ENCODE measurements at regions not wholly inside any gene's neighbourhood (a gene's known extent, or its start where the extent isn't known, plus 50 kb on each side); places are given as distances from the start of the nearest gene placed in this dataset.
"Not testable (repeated sequence)": the region's sequence is repeated elsewhere in the genome, so short reads cannot be mapped to it uniquely, and the experiment has no call there.

DNA sequence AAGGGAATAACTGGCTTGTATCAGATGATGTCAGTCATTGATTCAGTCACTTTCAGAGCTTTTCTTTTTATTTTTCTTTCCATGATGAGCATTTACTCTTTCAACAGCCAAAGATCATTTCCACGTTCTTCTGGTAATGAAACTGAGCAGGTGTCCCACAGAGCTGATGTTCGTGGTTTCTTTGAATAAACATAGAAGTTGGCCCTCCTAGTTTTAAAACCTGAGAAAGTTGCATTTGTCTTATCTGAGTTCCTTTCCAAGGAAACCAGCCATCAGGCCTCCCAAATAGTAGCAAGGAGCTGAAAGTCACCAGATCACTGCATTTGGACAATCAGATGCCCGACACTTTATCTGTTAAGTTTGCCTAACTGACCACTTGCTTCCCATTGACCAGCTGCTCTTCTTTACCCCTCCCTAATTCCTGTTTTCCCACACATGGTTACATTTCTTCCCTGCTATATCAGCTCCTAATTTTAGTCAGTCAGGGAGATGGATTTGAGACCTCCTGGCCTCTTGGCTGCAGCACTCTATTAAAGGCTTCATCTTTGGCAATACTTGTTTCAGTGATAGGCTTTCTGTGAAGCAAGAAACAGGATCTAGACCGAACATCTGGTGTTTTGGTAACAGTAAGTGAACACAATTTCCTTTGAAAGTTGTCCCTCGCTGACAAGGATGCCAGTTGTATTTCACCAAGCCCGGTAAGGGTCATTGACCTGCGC is 420.8 kb downstream of the CHSY3 start:
- DNase-seq (ENCODE audit: low read depth) = no peak

DNA sequence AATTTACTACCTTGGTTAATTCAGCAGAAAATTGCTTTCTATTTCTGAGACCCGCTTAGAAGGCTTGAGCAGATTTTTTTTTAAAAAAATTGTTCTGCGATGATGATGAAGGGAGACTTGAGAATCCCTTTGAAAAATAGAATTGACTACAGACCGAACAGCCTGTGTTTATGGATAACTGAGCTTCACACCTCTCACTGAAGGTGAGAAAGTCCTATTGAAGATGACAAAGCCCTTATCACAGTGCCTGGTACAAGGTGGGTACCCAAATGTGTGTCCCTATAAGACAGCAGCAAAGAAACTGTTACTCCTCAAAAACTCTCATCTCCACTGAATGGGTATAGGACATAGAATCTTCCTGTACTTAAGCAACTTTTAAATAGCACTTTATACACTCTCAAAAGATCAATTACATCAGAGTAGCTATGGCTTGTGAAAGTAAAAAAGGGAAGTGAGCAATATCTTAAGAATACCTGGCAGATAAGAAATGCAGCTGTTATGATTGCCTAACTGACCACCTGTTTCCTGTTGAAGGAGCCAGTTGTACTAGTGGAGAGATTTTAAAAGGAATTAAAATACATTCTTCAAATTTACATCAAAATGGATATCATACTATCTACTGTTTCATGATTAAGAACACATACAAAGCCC is 419.7 kb downstream of the CHSY3 start:
- DNase-seq (ENCODE audit: low read depth) = no peak

GRCh38 chr5:130321931-130322330 is 417.7 kb downstream of the CHSY3 start:
- DNase-seq (ENCODE audit: low read depth) = no peak

DNA sequence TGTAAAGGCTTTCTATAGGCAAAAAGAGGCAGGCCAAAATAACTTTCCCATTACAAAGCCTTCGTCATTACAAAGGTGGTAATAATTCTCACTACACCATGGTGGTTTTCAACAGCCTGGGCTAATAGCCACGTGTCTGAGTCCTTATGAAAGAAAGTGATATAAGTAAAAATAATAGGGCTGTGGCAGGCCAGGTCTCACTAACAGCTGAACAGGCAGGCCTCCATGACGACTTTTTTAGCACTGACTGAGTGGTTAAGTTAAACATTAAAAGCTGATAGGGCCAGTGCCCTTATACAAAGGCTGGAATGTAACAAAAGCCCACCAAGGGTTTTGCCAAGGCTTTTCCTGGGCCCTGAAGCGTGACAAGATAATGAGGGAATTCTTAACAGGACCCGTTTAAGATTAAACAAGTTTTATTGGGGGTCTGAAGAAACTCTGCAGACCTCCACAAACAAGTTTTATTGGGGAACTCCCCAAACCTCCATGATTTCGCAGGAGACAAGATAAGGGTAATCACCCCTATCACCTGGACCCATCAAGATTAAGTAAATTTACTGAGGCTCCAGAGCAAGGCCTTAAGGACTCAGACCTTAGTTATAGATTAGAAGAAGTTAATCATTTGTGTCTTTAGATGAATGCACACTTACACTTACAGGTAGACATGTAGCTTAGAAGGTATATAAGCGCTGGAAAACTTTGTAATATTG is 412.9 kb downstream of the CHSY3 start:
- no peak for DNase-seq (ENCODE audit: low read depth)

DNA sequence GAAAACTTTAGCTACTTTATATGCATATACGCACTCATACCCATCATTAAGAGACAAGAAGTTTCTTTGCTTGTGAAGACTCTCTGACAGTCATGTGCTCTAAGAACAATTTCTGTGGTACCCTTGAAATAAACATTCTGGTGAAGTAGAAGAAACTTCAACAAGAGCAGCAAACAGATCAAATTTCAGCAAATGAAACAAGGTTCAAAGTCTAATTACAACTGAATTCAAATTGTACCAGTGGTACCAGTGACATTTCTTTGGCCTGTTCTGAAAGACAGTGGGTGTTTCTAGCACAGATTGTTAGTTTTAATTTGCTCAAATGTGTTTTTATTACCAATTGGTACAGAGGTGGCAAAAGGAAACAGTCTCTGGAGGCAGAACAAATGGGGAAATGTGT is 391.0 kb downstream of the CHSY3 start:
- no peak for DNase-seq (ENCODE audit: low read depth)

GRCh38 chr5:130294798-130295197 is 390.5 kb downstream of the CHSY3 start:
- DNase-seq (ENCODE audit: low read depth) = not testable (repeated sequence)

DNA sequence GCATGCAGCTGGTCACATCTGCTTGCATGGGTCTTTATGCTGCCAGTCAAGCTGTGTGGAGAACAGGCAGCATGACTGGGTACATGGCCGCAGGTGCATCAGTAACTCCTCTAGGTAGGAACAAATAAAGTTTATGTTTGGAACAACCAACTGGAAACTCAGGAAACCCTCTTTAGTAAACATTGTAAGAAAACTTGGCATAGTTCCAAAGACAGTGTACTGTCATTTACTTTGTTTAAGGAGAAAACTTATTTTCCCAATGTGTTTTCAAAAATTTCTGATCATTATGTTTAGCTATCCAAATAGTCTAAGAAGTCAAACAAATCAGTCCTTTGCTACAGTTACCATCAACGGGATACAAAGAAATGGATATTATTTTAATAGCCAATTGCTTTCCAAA is 386.0 kb downstream of the CHSY3 start:
- DNase-seq (ENCODE audit: low read depth) = no peak

GRCh38 chr5:130289132-130290088 is 385.1 kb downstream of the CHSY3 start:
- DNase-seq (ENCODE audit: low read depth) = no peak

DNA sequence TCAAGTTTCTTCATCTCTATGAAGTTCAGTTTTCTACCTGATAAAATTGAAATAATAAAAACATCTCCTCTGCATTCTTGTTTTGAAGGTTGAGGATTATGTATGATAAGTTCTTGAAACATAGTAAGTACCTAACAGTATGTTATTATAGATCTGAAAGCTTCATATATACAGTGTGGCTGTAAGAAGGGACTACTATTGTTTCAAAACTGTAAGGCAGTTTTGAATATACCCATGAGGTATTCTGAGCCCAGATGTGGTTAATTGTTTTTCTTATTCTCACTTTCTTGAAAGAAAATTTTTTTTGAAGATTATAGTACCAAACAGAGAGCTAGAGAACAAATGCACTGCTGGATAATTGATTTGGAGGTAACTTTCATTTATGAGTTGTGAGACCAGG is 383.2 kb downstream of the CHSY3 start:
- no peak for DNase-seq (ENCODE audit: low read depth)

- DNase-seq (ENCODE audit: low read depth) = no peak
These were observed 382.7 kb downstream of the CHSY3 start for GRCh38 chr5:130286971-130287370.

DNA sequence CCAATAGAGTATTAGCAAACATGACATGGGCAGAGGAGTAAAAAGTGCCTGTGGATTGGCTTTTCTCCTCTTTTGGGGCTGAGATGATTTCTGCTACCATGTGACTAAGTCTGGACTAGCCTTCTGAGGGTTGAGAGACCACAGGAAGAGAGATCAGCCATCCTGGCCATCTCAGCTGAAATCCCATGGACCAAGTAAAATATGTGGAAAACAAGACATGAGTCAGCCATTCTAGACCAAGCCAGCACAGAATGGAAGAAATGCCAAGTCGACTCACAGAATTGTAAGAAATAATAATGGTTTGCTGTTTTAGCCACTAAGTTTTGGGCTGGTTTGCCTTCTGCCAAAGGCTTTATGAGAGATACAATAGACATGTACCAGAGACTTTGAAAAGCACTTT is 377.8 kb downstream of the CHSY3 start:
- no peak for DNase-seq (ENCODE audit: low read depth)

DNA sequence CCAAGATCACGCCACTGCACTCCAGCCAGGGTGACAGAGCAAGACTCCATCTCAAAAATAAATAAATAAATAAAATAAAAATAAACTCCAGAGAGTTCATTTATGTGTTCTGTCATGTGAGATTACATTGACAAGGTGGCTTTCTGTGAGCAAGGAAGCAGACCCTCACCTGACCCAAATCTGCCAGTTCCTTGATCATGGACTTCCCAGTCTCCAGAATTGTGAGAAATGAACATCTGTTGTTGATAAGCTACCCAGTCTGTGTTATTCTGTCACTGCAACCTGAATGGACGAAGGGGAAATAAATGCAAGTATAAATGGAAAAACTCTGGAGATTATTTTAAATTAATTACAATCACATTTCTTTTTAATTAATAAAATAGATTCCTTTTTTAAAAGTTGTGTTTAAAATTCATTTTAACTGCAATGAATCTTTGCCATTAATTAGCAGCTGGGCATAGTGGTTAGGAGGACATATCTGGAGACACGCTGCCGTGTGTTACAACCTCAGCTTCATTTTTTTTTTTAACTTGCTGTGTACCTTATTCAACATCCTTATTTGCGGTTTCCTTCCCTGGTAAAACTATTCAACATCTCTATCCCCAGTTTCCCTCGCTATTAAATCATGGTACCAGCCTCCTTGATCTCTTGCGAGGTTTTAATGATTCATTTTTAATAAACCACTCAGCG is 376.4 kb downstream of the CHSY3 start:
- DNase-seq (ENCODE audit: low read depth) = no peak

- no peak for DNase-seq (ENCODE audit: low read depth)
These were observed 375.1 kb downstream of the CHSY3 start for GRCh38 chr5:130279386-130279785.

DNA sequence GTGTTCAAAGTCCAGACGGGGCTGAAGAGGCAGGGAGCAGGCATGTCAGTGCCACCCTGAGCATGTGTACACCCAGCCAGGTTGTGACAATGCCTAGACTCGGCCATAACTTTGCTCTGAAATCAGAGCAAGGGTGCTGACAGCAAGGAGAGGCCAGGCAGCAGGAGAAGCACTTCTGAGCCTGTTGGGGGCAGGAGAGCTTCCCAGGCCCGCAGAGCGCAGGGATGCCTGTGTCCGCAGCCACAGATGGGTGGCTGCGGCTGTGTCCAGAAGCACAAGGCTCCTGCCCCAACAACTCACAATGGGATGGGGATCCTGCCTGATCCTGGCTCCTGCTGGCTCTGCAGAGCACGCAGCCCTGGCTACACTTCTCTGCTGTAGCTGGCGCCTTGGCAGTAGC is 373.9 kb downstream of the CHSY3 start:
- DNase-seq (ENCODE audit: low read depth) = no peak

GRCh38 chr5:130277522-130277921 is 373.3 kb downstream of the CHSY3 start:
- DNase-seq (ENCODE audit: low read depth) = no peak

DNA sequence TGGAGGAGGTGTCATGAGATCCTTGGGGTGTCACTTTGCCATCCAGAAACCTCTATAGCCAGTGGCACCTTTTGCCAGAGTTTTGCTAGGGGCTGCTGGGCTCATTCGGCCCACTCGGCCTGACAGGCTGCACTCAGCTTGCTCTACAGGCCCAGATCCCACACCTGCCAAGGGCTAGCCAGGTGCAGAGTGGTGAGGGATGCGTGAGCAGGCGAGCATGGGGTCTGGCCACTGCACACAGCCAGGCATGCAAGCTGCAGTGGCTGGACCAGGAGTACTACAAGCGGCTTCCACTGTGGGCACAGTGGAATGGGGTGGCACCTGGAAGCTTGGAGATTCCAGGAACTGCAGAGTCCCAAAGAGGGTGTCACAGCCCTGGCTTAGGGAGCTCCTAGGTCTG is 372.7 kb downstream of the CHSY3 start:
- DNase-seq (ENCODE audit: low read depth) = no peak

- no peak for DNase-seq (ENCODE audit: low read depth)
These were observed 368.6 kb downstream of the CHSY3 start for GRCh38 chr5:130272837-130273236.

GRCh38 chr5:130270786-130271185 is 366.5 kb downstream of the CHSY3 start:
- no peak for DNase-seq (ENCODE audit: low read depth)

DNA sequence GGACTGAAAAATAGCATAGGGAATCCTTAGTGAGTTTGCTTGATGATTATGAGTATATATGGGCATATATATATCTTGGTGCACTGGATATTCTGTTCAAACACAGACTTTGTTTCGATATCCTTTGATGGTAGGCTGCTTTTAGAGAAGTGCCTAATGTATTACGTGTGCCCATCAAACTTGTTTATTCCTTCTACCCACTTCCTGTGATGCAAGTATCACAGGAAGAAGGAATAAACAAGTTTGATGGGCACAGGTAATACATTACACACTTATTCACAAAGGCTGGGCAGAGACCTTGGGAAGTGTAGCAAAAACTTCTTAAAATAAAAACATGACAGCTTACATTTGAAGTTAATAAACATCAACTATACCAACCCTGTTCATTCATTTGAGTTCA is 364.2 kb downstream of the CHSY3 start:
- DNase-seq (ENCODE audit: low read depth) = no peak

DNA sequence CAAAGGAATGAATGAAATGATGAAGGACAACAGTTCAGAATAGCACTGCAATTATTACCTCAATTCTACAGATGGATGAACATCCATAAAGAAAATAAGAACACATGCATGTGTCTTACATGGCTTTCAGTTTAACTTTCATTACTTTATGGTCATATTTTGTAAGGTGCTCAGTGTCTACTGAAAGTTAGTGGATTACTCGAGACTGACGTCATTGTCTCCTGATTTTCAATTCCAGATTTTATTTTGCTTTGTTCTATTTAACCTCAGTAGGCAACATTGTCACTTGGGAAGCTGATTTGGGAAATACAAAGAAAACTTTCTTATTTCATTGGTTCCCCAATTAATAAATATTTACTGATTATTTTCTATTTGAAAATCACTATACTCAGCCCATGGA is 363.7 kb downstream of the CHSY3 start:
- no peak for DNase-seq (ENCODE audit: low read depth)

DNA sequence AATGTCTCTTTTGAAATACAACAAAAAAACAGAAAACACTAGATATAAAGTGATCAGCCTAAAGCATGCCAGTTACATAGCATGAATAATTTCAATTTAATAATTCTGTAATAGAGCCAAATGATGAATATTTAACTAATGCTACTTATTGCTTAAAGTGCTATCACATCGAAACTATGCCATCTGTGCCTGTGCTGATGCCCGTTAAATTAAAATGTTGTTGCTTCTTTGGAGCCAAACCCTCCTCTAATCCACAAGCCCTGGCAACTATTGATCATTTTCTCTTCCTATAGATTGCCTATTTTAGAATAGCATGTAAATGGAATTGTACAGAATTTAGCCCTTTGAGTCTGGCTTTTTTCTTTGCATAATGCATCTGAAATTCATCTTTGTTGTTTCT is 356.2 kb downstream of the CHSY3 start:
- DNase-seq (ENCODE audit: low read depth) = no peak

DNA sequence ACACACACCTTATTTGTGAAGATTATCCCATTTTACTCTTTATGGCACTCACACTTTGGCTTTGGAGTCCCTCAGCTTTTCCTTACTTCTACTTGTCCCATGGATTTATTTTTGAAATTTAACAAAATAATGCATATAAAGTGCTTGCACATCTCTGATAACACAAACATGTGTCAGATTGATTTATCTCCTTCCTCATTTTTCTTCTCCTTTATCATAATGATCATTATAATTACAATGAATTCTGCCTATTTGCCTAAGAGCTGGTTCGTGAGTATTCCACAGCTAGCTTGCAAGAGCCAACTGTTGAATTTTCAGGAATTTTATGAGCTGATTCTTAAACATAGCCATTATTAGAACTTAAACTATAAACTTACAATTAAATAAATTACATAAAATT is 347.7 kb downstream of the CHSY3 start:
- DNase-seq (ENCODE audit: low read depth) = no peak
